K562 (cell line): ENCODE measurements at regions not wholly inside any gene's neighbourhood (a gene's known extent, or its start where the extent isn't known, plus 50 kb on each side); places are given as distances from the start of the nearest gene placed in this dataset.

Experiments used
- CREB1 ChIP-seq, 2 experiments: sonication (generic) in 1 of 2; formaldehyde crosslinking in 1 of 2; IDR thresholded peaks; 2 replicates each; pipeline versions ENCODE4 v1.6.1 to v1.8.0; 2012 to 2022; ENCODE audit warnings: inconsistent platforms in 1 of 2, mild to moderate bottlenecking in 1 of 2, missing genetic modification reagents in 1 of 2, moderate library complexity in 1 of 2
- EP300 ChIP-seq: IDR thresholded peaks from 2 replicates; pipeline ENCODE4 v1.6.1; 2012; ENCODE audit warnings: low read length, improper control_type of control experiment
- ESRRA ChIP-seq: fragments of 450-650 bp; IDR thresholded peaks from 2 replicates; pipeline ENCODE4 v1.6.1; 2014; ENCODE audit warnings: low read depth, mild to moderate bottlenecking, moderate library complexity, borderline replicate concordance
- SMAD2 ChIP-seq: fragments of 150-350 bp; IDR thresholded peaks from 2 replicates; pipeline ENCODE4 v1.6.1; 2014; ENCODE audit warnings: low read depth, mild to moderate bottlenecking, low read length
- TRIM24 ChIP-seq, 2 experiments: fragments of 450-650 bp; IDR thresholded peaks; 2 replicates each; pipeline ENCODE4 v1.6.1; 2016
- ZBTB17 ChIP-seq: fragments of 450-650 bp; formaldehyde crosslinking; IDR thresholded peaks from 2 replicates; pipeline ENCODE4 v1.4.0; 2020; ENCODE audit warnings: mild to moderate bottlenecking
- ZFP36 ChIP-seq: fragments of 150-350 bp; IDR thresholded peaks from 2 replicates; pipeline ENCODE4 v1.6.1; 2018; ENCODE audit warnings: low read length, low read depth; ENCODE audit not compliant: partially characterized antibody
- ZNF140 ChIP-seq: fragments of 250-450 bp; sonication (Bioruptor Pico); IDR thresholded peaks from 2 replicates; pipeline ENCODE4 v1.8.0; 2021; ENCODE audit warnings: moderate library complexity, mild to moderate bottlenecking, inconsistent platforms
- ZNF324 ChIP-seq: fragments of 250-450 bp; sonication (Bioruptor Pico); IDR thresholded peaks from 2 replicates; pipeline ENCODE4 v1.4.0; 2020; ENCODE audit warnings: mild to moderate bottlenecking
- TF ChIP-seq, protein P1 (sequence below): fragments of 200-800 bp; sonication (Bioruptor generic); IDR thresholded peaks from 2 replicates; pipeline ENCODE4 v1.6.1; 2017; ENCODE audit warnings: missing genetic modification characterization, missing compliant biosample characterization

DNA sequence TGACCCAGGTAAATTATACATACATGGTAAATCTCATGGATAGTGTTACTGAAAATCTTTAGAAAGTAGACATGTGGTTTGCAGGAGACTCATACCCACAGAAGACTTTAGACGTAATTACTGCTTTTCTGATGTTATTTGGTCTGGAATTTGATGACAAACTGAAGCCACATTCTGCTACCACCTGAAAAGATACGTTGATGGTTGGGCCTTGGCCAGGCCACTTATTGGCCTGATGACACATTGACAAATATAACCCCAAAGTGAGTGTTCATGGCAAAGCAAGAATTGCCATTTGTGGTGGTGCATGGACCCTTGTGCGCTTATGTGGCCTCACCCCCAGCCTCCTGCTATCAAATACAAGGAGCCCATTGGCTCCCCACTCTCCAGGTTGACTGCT, 155.6 kb downstream of the METTL4 start:
- TF ChIP-seq EP300 (no peak), ZNF324 (CRISPR knock-in tag) (no peak), ZNF140 (CRISPR knock-in tag) (no peak), ZFP36 (no peak), CREB1 (IDR thresholded peaks at IDR 0.05) (no peak), CREB1 (CRISPR knock-in tag; IDR thresholded peaks at IDR 0.05) (no peak), ESRRA (no peak), SMAD2 (no peak), TRIM24 (IDR thresholded peaks at IDR 0.05) (no peak), ZBTB17 (CRISPR knock-in tag) (no peak)
- TF ChIP-seq, protein P1, sequence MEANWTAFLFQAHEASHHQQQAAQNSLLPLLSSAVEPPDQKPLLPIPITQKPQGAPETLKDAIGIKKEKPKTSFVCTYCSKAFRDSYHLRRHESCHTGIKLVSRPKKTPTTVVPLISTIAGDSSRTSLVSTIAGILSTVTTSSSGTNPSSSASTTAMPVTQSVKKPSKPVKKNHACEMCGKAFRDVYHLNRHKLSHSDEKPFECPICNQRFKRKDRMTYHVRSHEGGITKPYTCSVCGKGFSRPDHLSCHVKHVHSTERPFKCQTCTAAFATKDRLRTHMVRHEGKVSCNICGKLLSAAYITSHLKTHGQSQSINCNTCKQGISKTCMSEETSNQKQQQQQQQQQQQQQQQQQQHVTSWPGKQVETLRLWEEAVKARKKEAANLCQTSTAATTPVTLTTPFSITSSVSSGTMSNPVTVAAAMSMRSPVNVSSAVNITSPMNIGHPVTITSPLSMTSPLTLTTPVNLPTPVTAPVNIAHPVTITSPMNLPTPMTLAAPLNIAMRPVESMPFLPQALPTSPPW (CRISPR knock-in tag) = no peak
